SW 1271 (cell line): ENCODE measurements at regions not wholly inside any gene's neighbourhood (a gene's known extent, or its start where the extent isn't known, plus 50 kb on each side); places are given as distances from the start of the nearest gene placed in this dataset.

Source experiments
- DNase-seq, 2 experiments: peaks; one replicate each; lab custom pipeline; 2025; lab: John Stamatoyannopoulos, UW

GRCh38 chr21:43364261-43364510 lies 62.7 kb downstream of the SIK1 start:
- no peak for DNase-seq

GRCh38 chr21:43363506-43364260 lies 63.2 kb downstream of the SIK1 start:
- DNase-seq = no peak

- DNase-seq = no peak
Measured at GRCh38 chr21:43362915-43363314, 64.0 kb downstream of the SIK1 start.

GRCh38 chr21:43362321-43362791 lies 64.6 kb downstream of the SIK1 start:
- DNase-seq = no peak

GRCh38 chr21:43361493-43362296 lies 65.2 kb downstream of the SIK1 start:
- no peak for DNase-seq

GRCh38 chr21:43361127-43361492 lies 65.8 kb downstream of the SIK1 start:
- DNase-seq = no peak

GRCh38 chr21:43360441-43361126 lies 66.3 kb downstream of the SIK1 start:
- no peak for DNase-seq

GRCh38 chr21:43358940-43359822 lies 67.8 kb downstream of the SIK1 start:
- no peak for DNase-seq

- no peak for DNase-seq
Measured at GRCh38 chr21:43357715-43358430, 69.1 kb downstream of the SIK1 start.

- DNase-seq = no peak
Measured at GRCh38 chr21:43355925-43356289, 71.0 kb downstream of the SIK1 start.

GRCh38 chr21:43355266-43355924 lies 71.5 kb downstream of the SIK1 start:
- no peak for DNase-seq

- DNase-seq = no peak
Measured at GRCh38 chr21:43354666-43355065, 72.3 kb downstream of the SIK1 start.

GRCh38 chr21:43354026-43354420 lies 72.9 kb downstream of the SIK1 start:
- no peak for DNase-seq

- no peak for DNase-seq
Measured at GRCh38 chr21:43353282-43354025, 73.5 kb downstream of the SIK1 start.

GRCh38 chr21:43352568-43353281 lies 74.2 kb downstream of the SIK1 start:
- peak in 1 of 2 experiments; percentile 4 for DNase-seq

GRCh38 chr21:43352154-43352537 lies 74.8 kb downstream of the SIK1 start:
- DNase-seq = no peak

GRCh38 chr21:43351501-43352153 lies 75.3 kb downstream of the SIK1 start:
- DNase-seq = no peak

GRCh38 chr21:43349644-43350043 lies 77.3 kb downstream of the SIK1 start:
- DNase-seq = no peak

- DNase-seq = no peak
Measured at GRCh38 chr21:43348801-43349261, 78.1 kb downstream of the SIK1 start.
